ENCODE measurements at regions not wholly inside any gene's neighbourhood (a gene's known extent, or its start where the extent isn't known, plus 50 kb on each side); places are given as distances from the start of the nearest gene placed in this dataset.

DNA sequence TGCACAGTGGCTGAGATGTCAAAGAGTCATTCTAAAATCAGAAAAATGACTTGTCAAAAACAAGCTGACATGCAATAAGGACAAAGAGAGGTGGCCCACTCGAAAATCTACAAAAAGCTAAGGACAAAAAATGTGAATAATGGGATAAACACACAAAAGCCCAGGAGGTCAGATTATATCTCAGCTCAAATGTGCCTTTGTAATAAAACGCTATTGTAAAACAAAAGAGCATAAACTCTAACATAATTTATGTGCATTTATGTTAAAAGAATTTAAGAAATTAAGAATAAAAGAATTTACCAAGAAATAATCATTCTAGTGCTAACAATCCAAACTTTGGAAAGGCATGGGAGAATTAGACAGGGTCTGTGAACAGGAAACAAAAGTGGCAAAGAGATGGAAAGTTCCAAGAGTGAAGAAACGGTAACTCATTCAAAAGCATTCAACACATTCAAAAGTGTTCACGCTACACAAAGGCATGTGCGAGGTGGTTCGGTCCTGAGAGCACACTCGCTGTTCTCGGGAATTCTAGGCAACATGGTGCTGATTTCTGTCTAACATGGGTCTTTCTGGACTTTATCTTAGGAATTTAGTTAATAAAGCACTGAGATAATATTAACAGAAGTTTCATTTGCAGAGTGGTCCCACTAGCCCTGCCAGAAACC is 197.7 kb downstream of the KATNAL1 start:
- Histone ChIP-seq H3K27me3 (replicated peaks; ENCODE audit: insufficient read depth) (no peaks in the 10 kb centered on the region), H3K4me3 (no peak overlapping the region), H3K9me3 (ENCODE audit: low read depth) (no peaks in the 10 kb centered on the region), H3K9me2 (ENCODE audit: insufficient read depth) (no peaks in the 10 kb centered on the region), H3F3A (ENCODE audit: insufficient read depth) (peaks cover 13% of the 10 kb centered on the region), H3K79me2 (ENCODE audit: insufficient read depth) (no peaks in the 10 kb centered on the region), H3K4me2 (ENCODE audit: unreplicated experiment) (no peak overlapping the region), H4K20me1 (ENCODE audit: insufficient read depth) (no peaks in the 10 kb centered on the region), H3K36me3 (ENCODE audit: low read depth) (no peaks in the 10 kb centered on the region), H3K27ac (no peak overlapping the region), H3K4me1 (ENCODE audit: insufficient read depth) (peaks cover 31% of the 10 kb centered on the region), H3K9ac (no peak overlapping the region), H2AFZ (no peak overlapping the region)
- TF ChIP-seq EZH2phosphoT487 (IDR thresholded peaks at IDR 0.05; ENCODE audit: insufficient read depth, low read depth) (no peak), EZH2 (IDR thresholded peaks at IDR 0.05; ENCODE audit: insufficient read depth, poor library complexity, severe bottlenecking) (no peak)
- WGBS, 2 experiments (ENCODE audit: low coverage in 1 of 2, low lambda C conversion rate in 2 of 2, missing lambda C conversion rate in 2 of 2), result 92 to 94% methylated on average over 8 of the region's 8 CpGs
- in situ Hi-C loops (cut with MboI), result loop anchor here (10.0 to 25.0 kb wide), 3 partner anchors 172 to 595 kb away; no protein-coding TSS in a partner anchor
- DNase-seq, result no peak

DNA sequence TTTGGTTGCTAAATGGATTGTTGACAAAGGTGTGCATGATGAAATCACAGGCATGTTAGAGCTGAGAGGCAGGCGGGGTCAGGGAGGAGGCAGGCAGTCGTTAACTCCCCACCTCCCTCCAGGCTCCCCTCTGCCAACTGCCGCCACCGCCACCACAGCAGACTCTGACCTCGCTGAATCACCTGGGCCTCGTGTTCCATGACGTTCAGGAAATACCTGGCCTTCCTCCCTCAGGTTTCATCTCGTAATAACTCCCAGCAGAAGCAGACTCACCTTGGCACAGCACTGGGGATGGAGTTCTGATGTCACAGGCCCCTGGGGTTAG is 198.5 kb downstream of the KATNAL1 start:
- Histone ChIP-seq H2AFZ (no peak overlapping the region), H3K27ac (no peak overlapping the region), H3K4me1 (ENCODE audit: insufficient read depth) (peaks cover 24% of the 10 kb centered on the region), H3K9ac (no peak overlapping the region), H3K79me2 (ENCODE audit: insufficient read depth) (no peaks in the 10 kb centered on the region), H3K4me2 (ENCODE audit: unreplicated experiment) (no peak overlapping the region), H3F3A (ENCODE audit: insufficient read depth) (peaks cover 8% of the 10 kb centered on the region), H3K36me3 (ENCODE audit: low read depth) (no peaks in the 10 kb centered on the region), H3K9me3 (ENCODE audit: low read depth) (no peaks in the 10 kb centered on the region), H3K27me3 (replicated peaks; ENCODE audit: insufficient read depth) (no peaks in the 10 kb centered on the region), H4K20me1 (ENCODE audit: insufficient read depth) (no peaks in the 10 kb centered on the region), H3K4me3 (no peak overlapping the region), H3K9me2 (ENCODE audit: insufficient read depth) (no peaks in the 10 kb centered on the region)
- no peak for DNase-seq
- 76 to 79% methylated on average over 8 of the region's 8 CpGs for WGBS, 2 experiments (ENCODE audit: low coverage in 1 of 2, low lambda C conversion rate in 2 of 2, missing lambda C conversion rate in 2 of 2)
- in situ Hi-C loops (cut with MboI), result loop anchor here (25.0 kb wide), 1 partner anchor 172 kb away; no protein-coding TSS in a partner anchor
- TF ChIP-seq EZH2phosphoT487 (IDR thresholded peaks at IDR 0.05; ENCODE audit: insufficient read depth, low read depth) (no peak), EZH2 (IDR thresholded peaks at IDR 0.05; ENCODE audit: insufficient read depth, poor library complexity, severe bottlenecking) (no peak)

DNA sequence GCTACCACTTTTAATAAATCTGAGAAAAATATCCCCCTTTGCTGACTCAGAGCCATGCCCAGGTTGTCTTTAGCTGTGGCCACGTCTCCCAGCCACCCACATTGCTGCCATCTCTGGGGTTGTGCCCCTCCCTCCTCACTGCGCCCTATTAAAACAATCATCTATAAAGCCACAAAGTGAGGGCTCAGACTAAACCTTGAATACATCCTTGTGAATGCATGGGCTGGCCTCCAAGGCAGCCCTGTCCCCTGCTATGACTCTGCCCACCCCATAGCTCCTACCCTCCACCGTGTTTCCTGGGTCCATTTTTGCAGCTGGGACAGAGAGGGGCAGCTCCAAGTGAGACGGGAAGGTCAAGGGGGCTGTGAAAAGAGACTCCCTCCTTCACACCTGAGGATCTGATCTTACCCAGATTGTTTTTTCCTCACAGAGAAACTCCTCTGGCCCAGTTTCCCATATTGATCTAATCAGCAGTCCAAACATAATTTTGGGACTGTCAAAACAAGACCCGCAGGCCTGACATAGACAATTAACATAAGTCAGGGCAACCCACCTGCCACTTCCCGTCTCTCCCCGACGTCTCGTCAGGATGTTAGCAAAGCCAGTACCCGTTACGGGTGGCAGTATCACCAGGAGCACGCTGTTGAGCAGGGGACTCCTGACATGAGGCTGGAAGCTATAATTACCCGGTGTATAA is 199.0 kb downstream of the KATNAL1 start:
- Histone ChIP-seq H3K27me3 (replicated peaks; ENCODE audit: insufficient read depth) (no peaks in the 10 kb centered on the region), H3K79me2 (ENCODE audit: insufficient read depth) (no peaks in the 10 kb centered on the region), H3K4me1 (ENCODE audit: insufficient read depth) (peaks cover 19% of the 10 kb centered on the region), H3F3A (ENCODE audit: insufficient read depth) (peaks cover 3% of the 10 kb centered on the region), H3K27ac (no peak overlapping the region), H3K9me2 (ENCODE audit: insufficient read depth) (no peaks in the 10 kb centered on the region), H3K4me2 (ENCODE audit: unreplicated experiment) (no peak overlapping the region), H4K20me1 (ENCODE audit: insufficient read depth) (no peaks in the 10 kb centered on the region), H3K9ac (no peak overlapping the region), H2AFZ (no peak overlapping the region), H3K4me3 (no peak overlapping the region), H3K9me3 (ENCODE audit: low read depth) (no peaks in the 10 kb centered on the region), H3K36me3 (ENCODE audit: low read depth) (no peaks in the 10 kb centered on the region)
- TF ChIP-seq EZH2phosphoT487 (IDR thresholded peaks at IDR 0.05; ENCODE audit: insufficient read depth, low read depth), result no peak
- TF ChIP-seq EZH2 (IDR thresholded peaks at IDR 0.05; ENCODE audit: insufficient read depth, poor library complexity, severe bottlenecking), result no peak
- DNase-seq, result no peak
- WGBS, 2 experiments (ENCODE audit: low coverage in 1 of 2, low lambda C conversion rate in 2 of 2, missing lambda C conversion rate in 2 of 2), result 85% methylated on average over 13 of the region's 13 CpGs
- in situ Hi-C loops (cut with MboI), result loop anchor here (25.0 kb wide), 1 partner anchor 171 kb away; no protein-coding TSS in a partner anchor

DNA sequence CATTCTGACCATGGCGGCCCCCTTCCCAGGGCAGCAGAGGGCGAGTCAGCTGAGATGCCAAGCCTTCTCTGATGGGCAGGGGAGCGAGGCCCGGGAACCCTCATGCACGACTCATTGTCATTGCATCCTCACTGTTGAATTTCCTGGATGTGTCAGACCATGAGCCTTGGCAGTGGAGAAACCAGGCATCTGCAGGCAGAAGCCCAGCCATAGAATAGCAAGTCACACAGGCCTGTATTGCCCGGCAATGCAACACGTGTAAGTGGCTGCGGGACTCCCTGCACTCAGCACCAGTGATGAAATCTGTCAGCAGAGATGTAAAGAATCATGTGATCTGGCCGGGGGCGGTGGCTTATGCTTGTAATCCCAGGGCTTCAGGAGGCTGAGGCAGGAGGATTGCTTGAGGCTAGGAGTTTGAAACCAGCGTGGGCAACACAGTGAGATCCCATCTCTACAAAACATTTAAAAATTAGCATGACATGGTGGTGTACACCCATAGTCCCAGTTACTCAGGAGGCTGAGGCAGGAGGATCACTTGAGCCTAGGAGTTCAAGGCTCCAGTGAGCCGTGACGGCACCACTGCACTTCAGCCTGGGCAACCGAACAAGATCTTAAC is 199.7 kb downstream of the KATNAL1 start:
- Histone ChIP-seq H3K9ac (no peak overlapping the region), H3F3A (ENCODE audit: insufficient read depth) (no peaks in the 10 kb centered on the region), H3K4me3 (no peak overlapping the region), H3K79me2 (ENCODE audit: insufficient read depth) (no peaks in the 10 kb centered on the region), H3K27ac (peak overlapping the region; percentile 20; the same call in 1 of the 2 replicates), H3K9me2 (ENCODE audit: insufficient read depth) (no peaks in the 10 kb centered on the region), H4K20me1 (ENCODE audit: insufficient read depth) (no peaks in the 10 kb centered on the region), H3K36me3 (ENCODE audit: low read depth) (no peaks in the 10 kb centered on the region), H3K27me3 (replicated peaks; ENCODE audit: insufficient read depth) (no peaks in the 10 kb centered on the region), H2AFZ (no peak overlapping the region), H3K4me2 (ENCODE audit: unreplicated experiment) (no peak overlapping the region), H3K9me3 (ENCODE audit: low read depth) (no peaks in the 10 kb centered on the region), H3K4me1 (ENCODE audit: insufficient read depth) (peaks cover 14% of the 10 kb centered on the region)
- 67 to 72% methylated on average over 14 of the region's 14 CpGs for WGBS, 2 experiments (ENCODE audit: low coverage in 1 of 2, low lambda C conversion rate in 2 of 2, missing lambda C conversion rate in 2 of 2)
- in situ Hi-C loops (cut with MboI), result loop anchor here (25.0 kb wide), 1 partner anchor 170 kb away; no protein-coding TSS in a partner anchor
- TF ChIP-seq EZH2phosphoT487 (IDR thresholded peaks at IDR 0.05; ENCODE audit: insufficient read depth, low read depth) (no peak), EZH2 (IDR thresholded peaks at IDR 0.05; ENCODE audit: insufficient read depth, poor library complexity, severe bottlenecking) (no peak)
- DNase-seq, result peak; percentile 83
